Stimulated activated CD4-positive, alpha-beta T cell treated with anti-CD3 and anti-CD28 coated beads, Interleukin-1b, Interleukin-23, amount 100 ng/mL, for 24 hours (primary cell): ENCODE measurements at regions not wholly inside any gene's neighbourhood (a gene's known extent, or its start where the extent isn't known, plus 50 kb on each side); places are given as distances from the start of the nearest gene placed in this dataset.

Source experiments
- DNase-seq, 4 experiments: peaks; one replicate each; pipeline ENCODE4 v3.0.0-alpha.2; 2020; ENCODE audit warnings: low read depth in 4 of 4, low spot score in 1 of 4

DNA sequence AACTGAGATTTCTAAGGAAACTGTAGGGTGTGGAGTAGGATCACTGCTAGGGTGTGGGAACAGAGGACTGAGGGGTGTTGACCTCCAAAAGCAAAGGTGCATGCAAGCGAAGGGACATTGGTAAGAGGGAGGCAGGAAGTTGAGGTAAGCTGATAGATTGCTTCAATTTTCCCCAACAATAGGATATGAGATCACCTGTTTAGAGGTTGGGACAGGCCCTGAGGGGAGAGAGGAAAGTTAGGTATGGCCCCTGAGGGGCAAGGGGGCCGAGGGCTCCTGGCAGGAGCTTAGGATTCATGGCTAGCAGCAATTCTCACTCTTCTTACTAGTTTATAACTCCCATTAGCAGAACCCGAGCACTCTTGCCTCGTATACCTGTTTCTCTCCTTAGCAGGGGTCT lies 106.8 kb upstream of the RPS6KA2 start:
- DNase-seq, result no peak

DNA sequence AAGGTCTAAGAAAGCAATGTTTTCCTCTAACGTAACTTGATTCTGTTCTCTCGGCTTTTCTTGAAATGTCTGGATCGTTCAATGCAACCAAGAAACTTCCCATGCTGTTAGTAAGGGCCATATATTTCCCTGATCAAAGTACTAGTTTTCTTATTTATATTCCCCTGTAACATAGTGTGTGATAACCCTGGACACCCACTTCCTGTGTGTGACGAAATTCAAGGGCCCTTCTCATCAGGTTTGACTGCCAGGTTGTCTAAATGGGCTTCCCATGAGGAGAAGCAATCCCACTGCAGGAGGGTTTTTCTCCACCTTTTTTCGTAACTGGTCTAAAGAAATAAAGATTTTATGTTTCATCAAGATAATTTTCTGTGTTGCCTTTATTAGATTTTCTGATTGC lies 102.6 kb upstream of the RPS6KA2 start:
- DNase-seq, result no peak

- DNase-seq, result no peak
Measured at GRCh38 chr6:166728884-166729530, 102.0 kb upstream of the RPS6KA2 start.

DNA sequence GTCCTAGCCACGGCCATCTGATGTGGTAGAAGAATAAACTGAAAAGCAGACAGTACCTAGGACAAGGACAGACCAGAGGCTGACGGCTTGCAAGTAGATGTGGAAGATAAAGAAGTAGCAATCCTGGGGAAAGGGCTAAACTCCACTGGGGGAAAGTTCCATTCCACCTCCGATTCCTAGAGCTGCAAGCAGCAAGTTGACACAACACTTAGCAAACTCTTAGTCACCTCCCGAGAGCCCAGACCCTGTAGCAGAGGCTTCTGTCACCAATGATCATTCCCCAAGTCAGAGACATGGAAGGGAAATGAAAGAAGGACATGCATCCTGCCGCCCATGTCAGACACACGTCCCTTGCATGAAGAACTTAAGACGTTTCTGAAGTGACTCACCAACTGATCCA lies 99.2 kb upstream of the RPS6KA2 start:
- no peak for DNase-seq

GRCh38 chr6:166725571-166725970 lies 98.5 kb upstream of the RPS6KA2 start:
- no peak for DNase-seq

- DNase-seq, result no peak
Measured at GRCh38 chr6:166724576-166724975, 97.5 kb upstream of the RPS6KA2 start.

DNA sequence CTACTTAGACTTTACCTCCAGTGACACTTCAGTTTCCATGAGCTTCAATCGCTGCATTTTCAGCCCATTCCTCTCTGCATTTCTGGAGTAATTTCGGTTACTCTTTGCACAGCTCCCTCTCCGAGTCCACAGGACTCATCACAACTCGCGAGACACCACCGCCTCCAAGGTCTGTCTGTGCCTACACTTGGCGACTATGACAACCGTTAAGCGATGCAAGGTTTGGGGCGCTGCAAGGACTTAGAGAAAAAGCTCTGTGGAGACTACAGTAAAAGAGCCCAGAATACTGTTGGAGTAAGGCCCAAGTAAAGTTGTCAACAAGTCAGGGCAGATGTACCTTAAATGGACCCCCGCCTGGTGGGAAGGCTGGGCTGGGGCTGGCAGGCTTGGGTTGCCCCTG lies 95.7 kb upstream of the RPS6KA2 start:
- no peak for DNase-seq

GRCh38 chr6:166721576-166721975 lies 94.5 kb upstream of the RPS6KA2 start:
- DNase-seq, result no peak

DNA sequence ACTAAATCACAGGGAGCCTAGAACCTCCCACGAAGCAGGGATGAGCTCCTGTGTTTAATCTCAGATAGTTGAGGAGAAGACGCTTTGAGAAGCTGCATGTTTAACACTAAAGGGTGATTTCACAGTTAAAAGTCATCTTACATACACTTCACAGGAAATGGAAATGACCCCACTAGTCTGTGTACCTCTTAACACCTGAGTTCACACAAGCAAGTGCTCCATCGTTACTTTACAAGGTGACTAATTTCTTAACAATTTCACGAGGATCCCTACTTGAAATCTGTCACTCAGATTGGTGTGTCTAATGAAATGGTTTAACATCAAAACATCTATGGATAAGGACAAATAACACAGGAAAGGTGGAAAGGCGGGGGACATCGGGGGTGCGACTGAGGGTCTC lies 93.8 kb upstream of the RPS6KA2 start:
- DNase-seq, result no peak

GRCh38 chr6:166719019-166719418 lies 92.0 kb upstream of the RPS6KA2 start:
- DNase-seq, result no peak

- DNase-seq, result no peak
Measured at GRCh38 chr6:166718516-166718915, 91.5 kb upstream of the RPS6KA2 start.

DNA sequence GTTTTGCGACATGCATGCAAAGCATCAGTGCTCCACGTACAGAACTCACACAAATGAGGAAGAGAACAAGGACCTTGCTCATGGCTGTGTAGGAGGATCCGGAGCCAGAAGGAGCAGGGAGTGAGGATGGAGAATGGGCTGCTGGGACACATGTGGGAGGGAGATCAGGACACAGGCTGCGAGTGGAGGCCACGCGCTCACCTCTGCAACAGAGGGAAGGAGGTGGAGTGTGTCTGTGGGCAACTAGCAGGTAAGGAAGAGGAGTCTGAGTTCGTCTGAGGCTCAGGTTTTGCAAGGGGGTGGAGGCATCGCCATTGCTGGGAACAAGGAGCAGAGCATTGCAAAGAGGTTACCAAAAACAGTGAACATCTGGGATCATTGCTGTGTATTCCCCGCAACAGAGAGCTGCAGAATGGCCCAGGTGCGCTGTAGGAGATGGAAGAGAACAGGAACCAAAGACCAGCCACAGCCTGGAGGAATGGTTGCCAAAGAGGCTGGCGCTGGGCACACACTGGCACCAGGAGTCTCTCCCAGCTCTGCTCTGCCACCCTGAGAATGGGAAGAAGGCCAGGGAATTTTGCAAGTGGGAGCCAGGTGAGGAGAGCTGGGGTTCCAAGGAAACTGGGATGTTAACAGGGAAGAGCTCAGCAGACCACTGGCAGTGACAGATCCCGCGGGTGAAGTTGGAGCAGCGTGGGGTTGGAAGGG lies 90.0 kb upstream of the RPS6KA2 start:
- DNase-seq, result no peak

- DNase-seq, result no peak
Measured at GRCh38 chr6:166715992-166716391, 88.9 kb upstream of the RPS6KA2 start.

DNA sequence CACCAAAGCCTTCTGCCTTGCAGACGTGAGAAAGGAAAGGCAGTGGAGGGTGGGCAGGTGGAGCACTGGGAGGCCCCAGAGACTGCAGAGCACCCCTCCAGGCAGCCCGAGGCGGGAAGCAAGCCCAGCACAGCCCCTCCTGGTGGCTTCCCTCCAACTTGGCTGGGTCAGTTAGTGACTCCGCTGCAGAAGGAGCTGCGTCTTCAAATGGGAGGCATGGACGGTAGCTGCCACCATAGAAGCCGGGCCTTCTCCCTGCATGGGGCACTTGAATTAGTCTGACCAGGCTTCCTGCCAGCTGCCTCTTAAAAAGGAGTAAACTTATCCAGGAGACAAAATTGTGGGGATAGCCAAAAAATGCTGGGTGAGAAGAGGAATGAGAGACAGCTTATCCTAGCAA lies 88.0 kb upstream of the RPS6KA2 start:
- no peak for DNase-seq

DNA sequence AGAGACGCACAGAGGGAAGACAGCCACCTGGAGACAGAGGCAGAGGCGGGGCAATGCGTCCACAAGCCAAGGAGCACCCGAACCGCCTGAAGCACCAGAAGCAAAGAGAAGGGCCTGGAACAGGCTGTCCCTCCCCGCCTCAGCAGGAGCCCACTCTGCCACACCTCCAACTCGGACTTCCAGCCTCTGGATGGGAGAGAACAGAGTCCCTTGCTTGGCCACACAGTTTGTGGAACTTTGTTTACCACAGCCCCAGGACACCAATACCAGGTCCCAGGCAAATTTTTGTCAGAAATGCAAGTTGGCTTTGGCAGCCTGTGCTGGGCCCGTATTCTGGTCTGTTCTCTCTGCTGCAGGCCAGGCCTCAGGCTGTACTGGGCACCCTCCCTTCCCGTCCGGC lies 87.5 kb upstream of the RPS6KA2 start:
- no peak for DNase-seq

GRCh38 chr6:166714187-166714510 lies 87.1 kb upstream of the RPS6KA2 start:
- no peak for DNase-seq

GRCh38 chr6:166713434-166714186 lies 86.6 kb upstream of the RPS6KA2 start:
- DNase-seq, result no peak

DNA sequence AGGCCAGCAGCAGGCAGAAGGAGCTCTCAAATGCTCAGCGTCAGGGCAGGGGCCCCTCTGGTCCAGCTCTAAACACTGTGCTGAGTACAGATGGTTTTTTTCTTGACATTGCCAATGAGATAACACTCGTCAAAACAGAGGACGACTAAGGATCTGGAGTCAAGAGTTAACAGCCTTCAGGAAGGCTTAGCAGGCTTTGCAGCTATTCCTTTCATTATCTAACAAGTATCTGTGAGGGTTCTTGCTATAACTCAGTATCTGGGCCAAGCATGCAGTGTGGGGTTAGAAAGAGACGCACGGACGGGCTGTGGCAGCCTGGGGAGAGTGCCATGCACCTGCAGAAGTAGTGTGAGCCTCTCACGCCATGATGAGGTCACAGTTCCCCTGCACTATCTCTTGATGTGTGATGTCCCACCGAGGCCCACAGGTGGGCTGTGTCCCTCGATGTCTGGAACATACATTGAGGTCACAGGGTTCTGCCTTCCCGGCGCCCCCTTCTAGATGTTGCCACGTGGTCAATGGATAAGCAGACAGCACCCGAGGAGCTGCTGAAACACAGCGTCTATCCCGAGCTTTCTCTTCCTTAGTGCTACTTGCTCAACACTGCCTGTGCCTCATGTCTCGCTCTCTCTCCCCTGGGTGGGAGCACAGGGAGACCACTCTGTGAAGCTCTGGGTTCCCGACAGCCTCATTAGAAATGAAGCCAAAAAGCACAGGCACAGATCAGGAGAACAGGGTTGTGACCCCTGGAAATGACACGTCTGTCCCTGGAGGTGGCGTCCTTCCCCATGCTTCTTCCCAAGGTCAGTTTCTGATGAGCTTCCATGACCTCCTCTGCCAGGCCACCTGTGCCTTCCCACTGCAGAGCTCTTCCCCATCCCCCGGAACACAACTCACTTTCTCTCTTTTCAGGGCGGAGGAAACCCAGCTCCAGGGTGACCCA lies 85.5 kb upstream of the RPS6KA2 start:
- DNase-seq, result no peak

- no peak for DNase-seq
Measured at GRCh38 chr6:166710084-166710483, 83.0 kb upstream of the RPS6KA2 start.

DNA sequence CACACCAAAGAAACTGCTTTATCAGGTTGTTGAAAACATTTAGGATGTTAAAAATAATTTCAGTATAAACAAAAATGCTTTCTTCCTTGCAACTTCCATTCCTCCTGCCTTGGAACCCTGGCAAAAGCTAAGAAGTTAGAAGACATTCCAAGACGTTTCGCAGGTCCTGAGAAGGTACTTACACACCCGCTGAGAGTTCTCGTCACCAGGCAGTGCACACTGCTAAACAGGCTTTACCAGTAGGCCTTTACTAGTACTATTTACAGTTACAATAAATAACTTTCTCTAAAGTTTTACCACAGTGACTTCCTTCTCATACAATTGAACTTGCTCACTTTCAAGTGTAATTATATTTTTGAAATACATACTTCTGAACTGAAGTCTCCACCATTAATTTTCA lies 81.4 kb upstream of the RPS6KA2 start:
- no peak for DNase-seq

GRCh38 chr6:166707045-166707444 lies 80.0 kb upstream of the RPS6KA2 start:
- peak in 1 of 4 experiments; percentile 7 for DNase-seq
